Naive B cell (primary cell): ENCODE measurements at regions not wholly inside any gene's neighbourhood (a gene's known extent, or its start where the extent isn't known, plus 50 kb on each side); places are given as distances from the start of the nearest gene placed in this dataset.

Experiments used
- ATAC-seq, 2 donors: fragments of 150-1000 bp; cut with Tn5 transposase; 2 replicates each; pipeline ENCODE4 v1.10.0; 2021; ENCODE audit warnings: low read depth in 2 of 2, mild to moderate bottlenecking in 2 of 2, moderate library complexity in 2 of 2
- DNase-seq: peaks from one replicate; pipeline ENCODE4 v3.0.0; 2022
- H3K27ac Mint-ChIP-seq, 6 donors: one replicate each; pipeline ENCODE4 v1.8.0; 2020 to 2022; ENCODE audit warnings: mild to moderate bottlenecking in 6 of 6, mixed read lengths in 6 of 6, moderate library complexity in 5 of 6, inconsistent platforms in 2 of 6
- H3K27me3 Mint-ChIP-seq, 3 donors: one replicate each; pipeline ENCODE4 v1.8.0; 2021 to 2022; ENCODE audit warnings: mixed read lengths in 3 of 3, mild to moderate bottlenecking in 1 of 3
- H3K36me3 Mint-ChIP-seq, 2 donors: one replicate each; pipeline ENCODE4 v1.8.0; 2020 to 2022; ENCODE audit warnings: mixed read lengths in 2 of 2, inconsistent platforms in 1 of 2, mild to moderate bottlenecking in 1 of 2
- H3K4me1 Mint-ChIP-seq, 3 donors: one replicate each; pipeline ENCODE4 v1.8.0; 2020 to 2022; ENCODE audit warnings: mixed read lengths in 3 of 3, inconsistent platforms in 1 of 3, mild to moderate bottlenecking in 1 of 3, moderate library complexity in 1 of 3
- H3K4me3 Mint-ChIP-seq, 8 donors: one replicate each; pipeline ENCODE4 v1.8.0; 2020 to 2022; ENCODE audit warnings: mild to moderate bottlenecking in 8 of 8, mixed read lengths in 8 of 8, moderate library complexity in 8 of 8, inconsistent platforms in 2 of 8
- H3K9me3 Mint-ChIP-seq, 7 donors: one replicate each; pipeline ENCODE4 v1.8.0; 2020 to 2022; ENCODE audit warnings: mixed read lengths in 7 of 7, mild to moderate bottlenecking in 5 of 7, inconsistent platforms in 2 of 7, moderate library complexity in 1 of 7

DNA sequence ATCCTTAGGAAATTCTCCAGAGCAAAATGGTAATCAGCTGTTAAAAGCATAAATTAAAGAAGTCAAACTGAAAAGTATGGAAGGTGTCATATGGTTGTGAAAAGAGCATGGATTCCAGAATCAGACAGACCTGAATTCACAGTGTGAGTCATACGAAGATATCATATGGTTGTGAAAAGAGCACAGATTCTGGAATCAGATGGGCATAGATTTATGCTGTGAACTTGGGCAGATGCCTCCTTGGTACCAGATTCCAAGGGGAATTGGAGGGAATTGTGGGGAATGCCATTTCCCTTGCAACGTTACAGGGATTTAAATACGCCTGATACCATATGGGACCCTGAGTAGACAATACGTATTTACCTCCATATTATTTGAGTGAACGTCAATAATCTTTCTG lies 183.7 kb downstream of the GALC start:
- no peak overlapping the region for H3K4me3 Mint-ChIP-seq
- H3K9me3 Mint-ChIP-seq, result peaks cover 0 to 11% (median 5%) of the 10 kb centered on the region in 7 donors
- H3K27ac Mint-ChIP-seq, result no peak overlapping the region
- no peaks in the 10 kb centered on the region for H3K36me3 Mint-ChIP-seq
- H3K4me1 Mint-ChIP-seq, result no peaks in the 10 kb centered on the region
- ATAC-seq, result no peak
- H3K27me3 Mint-ChIP-seq, result peaks cover 0 to 21% (median 0%) of the 10 kb centered on the region in 3 donors
- no peak for DNase-seq

DNA sequence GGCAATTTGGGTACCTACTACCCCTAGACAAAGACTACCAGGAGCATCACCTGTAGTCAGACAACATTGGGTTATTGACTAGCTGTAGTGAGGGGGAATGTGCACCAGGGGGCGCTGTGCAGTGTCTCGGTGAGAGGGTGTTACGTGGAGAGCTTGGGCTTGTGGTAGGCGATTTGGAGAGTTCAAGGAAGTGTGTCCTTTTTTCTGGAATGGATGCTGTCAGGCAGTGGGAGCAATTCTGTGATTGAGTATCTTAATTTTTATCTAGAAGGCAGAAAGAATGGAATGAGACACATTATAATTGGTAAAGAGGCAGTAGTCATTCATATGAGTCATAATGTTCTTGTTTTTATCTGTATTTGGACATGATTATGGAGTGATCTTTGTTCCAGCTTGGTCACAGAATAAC lies 187.7 kb downstream of the GALC start:
- Mint-ChIP-seq H3K4me3 (no peak overlapping the region), H3K9me3 (peaks cover 0 to 11% (median 5%) of the 10 kb centered on the region in 7 donors), H3K4me1 (no peaks in the 10 kb centered on the region), H3K36me3 (no peaks in the 10 kb centered on the region), H3K27ac (no peak overlapping the region), H3K27me3 (peaks cover 0 to 12% (median 6%) of the 10 kb centered on the region in 3 donors)
- DNase-seq, result peak; percentile 0
- ATAC-seq, result no peak

DNA sequence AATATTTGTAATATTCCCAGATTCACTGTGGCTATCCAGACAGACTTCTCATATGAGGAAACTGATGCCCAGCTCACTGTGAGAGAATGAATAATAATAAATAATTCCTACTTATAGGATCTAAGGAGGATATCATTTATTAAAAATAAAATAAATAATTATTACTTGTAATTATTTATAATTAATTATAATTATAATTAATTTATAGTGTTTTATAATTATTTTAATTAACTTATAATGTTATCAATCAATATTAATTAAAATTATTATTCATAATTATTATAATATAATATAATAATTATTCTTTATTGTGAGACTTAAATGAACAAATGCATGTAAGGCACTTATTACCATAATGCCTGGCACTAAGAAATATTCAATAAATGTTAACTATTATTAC lies 192.8 kb downstream of the GALC start:
- H3K27ac Mint-ChIP-seq, result peak overlapping the region in 1 of 6 donors; percentile 22
- H3K36me3 Mint-ChIP-seq, result no peaks in the 10 kb centered on the region
- peaks cover 6 to 10% (median 9%) of the 10 kb centered on the region in 3 donors for H3K27me3 Mint-ChIP-seq
- DNase-seq (no peak), ATAC-seq (no peak)
- H3K9me3 Mint-ChIP-seq, result peaks cover 0 to 10% (median 1%) of the 10 kb centered on the region in 7 donors
- H3K4me3 Mint-ChIP-seq, result no peak overlapping the region
- H3K4me1 Mint-ChIP-seq, result no peaks in the 10 kb centered on the region

DNA sequence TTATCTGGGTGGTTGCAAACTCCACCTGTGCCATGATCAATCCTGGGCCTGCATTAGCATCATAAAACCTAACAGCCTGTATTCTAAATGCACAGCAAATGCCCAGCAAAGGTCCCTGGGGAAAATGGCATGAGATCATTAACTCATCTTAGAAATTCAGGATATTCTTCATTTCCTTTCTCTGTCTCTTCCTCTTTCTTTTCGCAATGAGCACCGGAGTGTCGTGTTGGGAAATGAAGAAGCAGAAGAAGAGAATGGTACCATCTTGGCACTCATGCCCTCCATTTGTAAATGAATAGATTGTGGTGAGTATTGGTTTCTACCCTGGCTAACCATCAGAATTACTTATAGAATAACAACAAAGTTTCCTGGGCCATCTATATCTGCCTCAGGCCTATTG lies 193.6 kb downstream of the GALC start:
- H3K4me3 Mint-ChIP-seq, result no peak overlapping the region
- no peaks in the 10 kb centered on the region for H3K36me3 Mint-ChIP-seq
- peaks cover 6 to 10% (median 9%) of the 10 kb centered on the region in 3 donors for H3K27me3 Mint-ChIP-seq
- no peak overlapping the region for H3K27ac Mint-ChIP-seq
- DNase-seq (no peak), ATAC-seq (no peak)
- peaks cover 0 to 5% (median 0%) of the 10 kb centered on the region in 7 donors for H3K9me3 Mint-ChIP-seq
- H3K4me1 Mint-ChIP-seq, result no peaks in the 10 kb centered on the region

DNA sequence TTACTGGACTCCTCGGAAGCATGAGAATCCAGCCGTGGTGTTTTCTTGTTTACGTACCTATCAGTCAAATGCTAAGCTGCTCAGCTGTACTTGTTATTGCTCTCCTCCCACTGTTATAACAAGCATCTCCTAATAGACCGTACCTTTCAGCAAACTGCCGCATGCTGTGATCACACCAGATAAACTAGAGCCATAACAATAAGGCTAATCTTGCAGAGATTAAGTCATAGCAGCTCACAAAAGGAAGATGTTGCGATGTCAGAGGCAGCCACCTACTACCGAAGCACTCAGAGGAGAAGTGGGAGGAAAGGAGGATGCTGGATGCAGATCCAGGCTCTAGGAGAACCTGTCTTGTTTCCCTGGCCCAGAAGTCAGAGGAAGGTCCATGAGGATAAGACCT lies 196.0 kb downstream of the GALC start:
- H3K9me3 Mint-ChIP-seq, result peaks cover 0 to 5% (median 0%) of the 10 kb centered on the region in 7 donors

DNA sequence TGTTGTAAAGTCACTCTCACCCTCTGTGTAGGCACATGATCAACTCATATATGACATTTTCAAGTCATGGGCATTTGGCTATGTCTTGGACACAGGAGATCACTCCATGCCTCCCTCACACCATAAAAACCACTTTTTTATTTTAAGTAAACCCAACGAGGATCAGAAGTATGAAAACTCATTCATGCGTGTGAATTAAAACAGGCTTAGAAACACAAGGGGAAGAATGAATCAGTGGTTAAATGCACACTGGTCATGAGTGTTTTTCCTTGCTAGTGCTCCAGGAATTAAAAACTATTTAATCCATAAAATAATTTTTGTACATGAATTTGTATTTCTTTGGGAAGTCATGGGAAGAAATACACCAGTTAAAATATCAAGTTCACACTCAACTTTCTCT lies 198.4 kb downstream of the GALC start:
- Mint-ChIP-seq H3K4me1 (no peaks in the 10 kb centered on the region), H3K4me3 (no peak overlapping the region), H3K36me3 (no peaks in the 10 kb centered on the region), H3K27ac (no peak overlapping the region), H3K27me3 (peaks cover under 1 to 9% (median 6%) of the 10 kb centered on the region in 3 donors), H3K9me3 (peaks cover 0 to 5% (median 0%) of the 10 kb centered on the region in 7 donors)
- DNase-seq (no peak), ATAC-seq (no peak)

More for the DNA sequence above, 196.0 kb downstream of the GALC start:
- no peak overlapping the region for H3K4me3 Mint-ChIP-seq
- H3K36me3 Mint-ChIP-seq, result no peaks in the 10 kb centered on the region
- H3K27me3 Mint-ChIP-seq, result peaks cover 6 to 9% (median 7%) of the 10 kb centered on the region in 3 donors
- H3K4me1 Mint-ChIP-seq, result no peaks in the 10 kb centered on the region
- no peak for DNase-seq
- no peak for ATAC-seq
- no peak overlapping the region for H3K27ac Mint-ChIP-seq

DNA sequence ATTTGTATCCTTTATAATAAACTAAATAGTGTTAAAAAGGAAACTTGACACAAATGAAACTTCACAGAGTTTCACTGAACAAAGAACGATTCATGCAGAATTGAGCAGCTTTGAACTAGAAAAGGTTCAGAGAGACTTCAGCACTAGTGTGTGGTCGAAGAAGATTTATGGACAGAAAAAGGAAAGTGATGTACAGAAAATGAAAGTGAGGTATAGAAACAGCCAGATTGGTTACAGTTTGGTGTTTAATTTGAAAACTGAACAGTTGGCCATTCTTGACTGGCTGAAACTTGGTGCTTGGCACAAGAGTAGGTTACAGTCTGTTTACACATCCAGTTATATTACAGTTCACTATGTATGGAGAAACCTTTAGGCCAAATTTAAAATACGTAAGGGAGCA lies 207.1 kb downstream of the GALC start:
- ATAC-seq (no peak), DNase-seq (no peak)
- Mint-ChIP-seq H3K27ac (no peak overlapping the region), H3K4me3 (no peak overlapping the region), H3K27me3 (no peaks in the 10 kb centered on the region), H3K4me1 (no peaks in the 10 kb centered on the region), H3K36me3 (no peaks in the 10 kb centered on the region), H3K9me3 (peaks cover 0 to 4% (median 4%) of the 10 kb centered on the region in 7 donors)

DNA sequence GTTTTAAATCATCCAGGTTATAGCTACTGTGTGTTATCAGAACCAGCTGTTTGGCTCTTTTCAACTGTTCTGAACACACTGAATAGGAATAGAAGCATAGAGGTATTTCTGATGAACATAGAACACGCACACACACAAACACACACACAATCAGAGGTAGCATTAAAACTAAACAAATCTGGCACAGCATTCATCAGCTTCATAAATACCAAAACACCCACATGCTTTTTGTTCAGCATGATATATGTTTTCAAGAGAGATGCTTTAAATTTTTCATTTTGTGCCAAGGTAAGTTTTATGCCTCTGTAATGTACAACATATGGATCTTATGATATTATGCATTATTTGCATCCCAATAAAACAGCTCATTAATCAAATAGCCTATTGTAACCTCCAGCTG lies 208.6 kb downstream of the GALC start:
- no peak for ATAC-seq
- Mint-ChIP-seq H3K36me3 (no peaks in the 10 kb centered on the region), H3K4me1 (no peaks in the 10 kb centered on the region), H3K9me3 (peaks cover 0 to 4% (median 4%) of the 10 kb centered on the region in 7 donors), H3K4me3 (no peak overlapping the region), H3K27ac (no peak overlapping the region), H3K27me3 (no peaks in the 10 kb centered on the region)
- DNase-seq, result no peak

DNA sequence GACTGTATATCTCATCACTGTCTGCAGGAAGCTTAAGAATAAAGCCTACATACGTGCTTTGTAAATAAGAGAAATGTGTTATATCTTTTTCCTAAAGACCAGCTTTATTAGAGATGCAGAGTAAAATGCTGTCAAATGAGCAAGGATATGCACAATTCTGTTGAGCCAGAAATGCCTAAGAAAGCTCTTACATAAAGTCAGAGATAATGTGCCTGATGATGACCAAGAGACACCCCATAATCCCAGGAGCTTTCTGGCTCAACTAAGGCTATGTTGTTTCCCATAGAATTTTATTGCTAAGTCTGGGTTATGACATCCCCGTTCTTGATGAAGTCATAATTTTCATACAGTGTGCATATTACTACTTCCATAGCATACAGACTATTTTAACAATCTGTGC lies 209.9 kb downstream of the GALC start:
- Mint-ChIP-seq H3K27ac (no peak overlapping the region), H3K4me3 (no peak overlapping the region), H3K36me3 (no peaks in the 10 kb centered on the region), H3K9me3 (peaks cover 0 to 9% (median 6%) of the 10 kb centered on the region in 7 donors), H3K4me1 (no peaks in the 10 kb centered on the region), H3K27me3 (no peaks in the 10 kb centered on the region)
- ATAC-seq, result no peak
- DNase-seq, result no peak

DNA sequence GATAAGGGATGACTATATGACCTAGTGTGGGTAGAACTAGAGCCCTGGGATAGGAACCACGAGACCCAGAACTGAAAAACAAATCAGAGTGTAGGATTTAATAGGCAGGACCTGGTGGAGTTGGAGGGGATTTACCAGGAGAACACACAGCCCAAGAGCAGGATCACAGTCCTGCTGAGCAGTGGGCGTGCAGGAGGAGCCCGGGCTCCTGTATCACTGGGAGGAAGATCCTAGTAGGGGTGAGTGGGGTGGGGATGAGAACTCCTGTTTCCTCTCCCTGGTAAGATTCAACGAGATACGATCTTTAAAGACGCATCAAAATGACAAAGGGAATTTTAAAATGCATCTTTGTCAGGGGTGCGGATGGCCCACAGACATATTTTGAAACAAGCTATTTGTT lies 220.1 kb downstream of the GALC start:
- ATAC-seq, result no peak
- H3K27ac Mint-ChIP-seq, result peak overlapping the region in 1 of 6 donors; percentile 66
- no peak overlapping the region for H3K4me3 Mint-ChIP-seq
- no peaks in the 10 kb centered on the region for H3K27me3 Mint-ChIP-seq
- no peaks in the 10 kb centered on the region for H3K36me3 Mint-ChIP-seq
- no peaks in the 10 kb centered on the region for H3K4me1 Mint-ChIP-seq
- peaks cover 0 to 12% (median 2%) of the 10 kb centered on the region in 7 donors for H3K9me3 Mint-ChIP-seq
- DNase-seq, result no peak

DNA sequence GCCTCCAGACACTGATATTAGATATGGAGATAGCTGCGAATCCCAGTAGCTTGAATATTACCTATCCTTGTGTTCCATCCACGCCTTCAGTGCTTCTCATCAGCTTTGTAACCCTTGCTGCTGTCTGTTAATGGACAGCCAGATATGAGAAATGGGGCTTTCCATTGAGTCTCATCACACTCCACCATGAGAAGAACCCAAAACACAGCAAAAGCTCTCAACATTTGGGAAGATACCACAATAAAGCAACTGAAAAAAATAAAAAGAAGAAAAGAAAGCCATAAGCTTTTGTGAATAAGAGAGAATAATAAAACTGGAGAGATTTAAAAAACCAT lies 225.4 kb downstream of the GALC start:
- peaks cover 0 to 8% of the 10 kb centered on the region in 2 donors for H3K36me3 Mint-ChIP-seq
- no peak overlapping the region for H3K4me3 Mint-ChIP-seq
- no peaks in the 10 kb centered on the region for H3K4me1 Mint-ChIP-seq
- ATAC-seq (no peak), DNase-seq (no peak)
- peaks cover 5 to 6% (median 5%) of the 10 kb centered on the region in 3 donors for H3K27me3 Mint-ChIP-seq
- H3K27ac Mint-ChIP-seq, result no peak overlapping the region
- peaks cover 2 to 18% (median 10%) of the 10 kb centered on the region in 7 donors for H3K9me3 Mint-ChIP-seq

DNA sequence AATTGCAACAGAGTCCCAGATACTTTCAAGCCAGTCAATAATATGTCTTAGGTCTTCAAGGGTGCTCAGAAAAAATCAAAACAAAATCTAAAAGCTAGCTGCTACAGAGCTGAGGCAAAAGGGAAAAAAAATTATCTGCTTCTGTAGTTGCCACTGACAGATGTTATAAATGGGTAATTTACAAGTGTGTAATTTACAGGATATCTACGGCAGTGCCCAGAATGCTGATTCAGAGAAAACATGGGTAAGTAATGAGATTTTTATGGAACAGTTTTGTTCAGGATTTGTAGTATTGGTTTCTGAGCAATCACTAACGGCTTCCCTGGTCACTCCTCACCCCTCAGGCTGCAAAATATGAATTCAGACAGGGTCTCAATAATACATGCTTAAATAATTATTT lies 234.1 kb downstream of the GALC start:
- Mint-ChIP-seq H3K36me3 (peaks cover 0 to 24% of the 10 kb centered on the region in 2 donors), H3K4me3 (no peak overlapping the region), H3K27me3 (peaks cover 0 to 9% (median 4%) of the 10 kb centered on the region in 3 donors), H3K9me3 (peaks cover 11 to 35% (median 17%) of the 10 kb centered on the region in 7 donors), H3K4me1 (no peaks in the 10 kb centered on the region), H3K27ac (no peak overlapping the region)
- ATAC-seq (no peak), DNase-seq (no peak)

DNA sequence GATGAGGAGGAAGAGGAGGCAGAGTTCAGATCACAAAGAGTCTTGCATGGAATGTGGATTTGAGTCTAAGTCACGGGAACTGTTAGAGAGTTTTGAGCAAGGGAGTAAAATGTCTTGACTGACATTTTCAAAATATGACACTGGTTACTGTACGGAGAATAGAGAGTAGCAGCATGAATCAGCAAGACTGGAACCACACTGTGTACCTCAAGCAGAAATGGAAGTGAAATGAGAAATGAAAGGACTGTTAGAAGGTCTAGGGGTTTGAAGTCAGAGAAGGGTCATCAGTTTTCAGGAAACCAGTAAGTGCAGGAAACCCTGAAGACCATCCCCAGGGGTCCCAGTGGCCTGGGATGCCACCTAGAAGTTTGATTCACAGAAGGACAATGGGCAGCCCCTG lies 236.3 kb downstream of the GALC start:
- peaks cover 0 to 22% (median 4%) of the 10 kb centered on the region in 7 donors for H3K9me3 Mint-ChIP-seq
- ATAC-seq, result no peak
- no peak for DNase-seq
- no peaks in the 10 kb centered on the region for H3K4me1 Mint-ChIP-seq
- H3K36me3 Mint-ChIP-seq, result peaks cover 0 to 16% of the 10 kb centered on the region in 2 donors
- H3K4me3 Mint-ChIP-seq, result no peak overlapping the region
- peaks cover 0 to 9% (median 4%) of the 10 kb centered on the region in 3 donors for H3K27me3 Mint-ChIP-seq
- no peak overlapping the region for H3K27ac Mint-ChIP-seq

DNA sequence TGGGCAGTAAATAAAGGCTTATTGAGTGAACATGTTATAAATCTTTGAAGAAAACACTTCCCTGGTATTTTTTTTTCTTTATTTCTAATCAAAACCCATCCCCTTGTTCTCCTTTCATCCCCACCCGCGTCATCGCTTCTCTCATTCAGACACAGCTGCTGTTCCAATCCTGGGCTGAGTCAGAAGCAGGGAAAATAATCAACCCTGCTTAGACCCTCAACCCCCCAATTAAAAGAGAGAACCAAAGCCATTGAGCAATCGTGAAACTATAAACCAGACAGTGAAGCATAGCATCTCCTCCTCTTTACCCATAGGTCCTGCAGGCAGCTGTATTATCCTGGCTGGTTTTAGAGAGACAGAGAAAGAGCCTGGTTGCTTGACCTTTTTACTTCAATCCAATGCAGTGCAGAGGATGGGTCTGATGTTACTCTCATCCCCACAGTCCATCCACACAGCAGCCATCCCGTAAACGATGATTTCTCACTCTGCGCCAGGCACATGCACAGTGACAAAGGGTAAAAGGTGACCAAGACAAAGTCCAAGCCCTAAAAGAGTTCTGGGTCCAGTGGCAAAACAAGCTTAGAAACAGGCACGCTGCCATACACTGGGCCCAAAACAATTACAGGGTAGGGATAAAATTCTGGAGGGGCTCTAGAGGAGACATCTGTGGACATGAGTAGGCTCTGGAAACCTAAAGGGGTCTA lies 238.3 kb downstream of the GALC start:
- H3K9me3 Mint-ChIP-seq, result peaks cover 0 to 13% (median 0%) of the 10 kb centered on the region in 7 donors
- peaks cover 0 to 8% of the 10 kb centered on the region in 2 donors for H3K36me3 Mint-ChIP-seq
- H3K4me1 Mint-ChIP-seq, result no peaks in the 10 kb centered on the region
- no peak overlapping the region for H3K27ac Mint-ChIP-seq
- H3K27me3 Mint-ChIP-seq, result peaks cover 0 to 3% (median 1%) of the 10 kb centered on the region in 3 donors
- ATAC-seq (no peak), DNase-seq (no peak)
- no peak overlapping the region for H3K4me3 Mint-ChIP-seq
